Lung (tissue), 11 donors: ENCODE measurements at regions not wholly inside any gene's neighbourhood (a gene's known extent, or its start where the extent isn't known, plus 50 kb on each side); places are given as distances from the start of the nearest gene placed in this dataset.

ENCODE experiments used
- ATAC-seq: fragments of 200-7000 bp; cut with Tn5 transposase; one replicate; pipeline ENCODE4 v1.9.1; 2020; ENCODE audit warnings: moderate number of reproducible peaks; ENCODE audit not compliant: insufficient read depth, low FRiP score
- DNase-seq, 3 donors: peaks; one replicate each; pipeline ENCODE4 v3.0.0-alpha.2; 2013 to 2017
- H3K27ac ChIP-seq, 2 donors: one replicate each; pipeline ENCODE4 v1.5.1; 2013; ENCODE audit warnings: mild to moderate bottlenecking in 2 of 2, moderate library complexity in 2 of 2, control low read depth in 1 of 2, inconsistent platforms in 1 of 2, low read depth in 1 of 2, low read length in 1 of 2
- H3K27me3 ChIP-seq, 3 donors: one replicate each; pipeline ENCODE4 v1.5.1; 2013; ENCODE audit warnings: low read length in 2 of 3; ENCODE audit not compliant: control insufficient read depth in 3 of 3, insufficient read depth in 3 of 3
- H3K36me3 ChIP-seq, 4 donors: one replicate each; pipeline ENCODE4 v1.5.1; 2013; ENCODE audit warnings: low read length in 4 of 4, mild to moderate bottlenecking in 1 of 4, moderate library complexity in 1 of 4; ENCODE audit not compliant: control insufficient read depth in 4 of 4, insufficient read depth in 4 of 4
- H3K4me1 ChIP-seq, 5 donors: one replicate each; pipeline ENCODE4 v1.5.1; 2013; ENCODE audit warnings: low read length in 5 of 5, mild to moderate bottlenecking in 2 of 5, moderate library complexity in 1 of 5; ENCODE audit not compliant: control insufficient read depth in 5 of 5, insufficient read depth in 5 of 5
- H3K4me3 ChIP-seq: one replicate; pipeline ENCODE4 v1.5.1; 2013; ENCODE audit warnings: mild to moderate bottlenecking, control low read depth, moderate library complexity
- H3K9ac ChIP-seq, 2 donors: one replicate each; pipeline ENCODE4 v1.5.1; 2013; ENCODE audit warnings: low read length in 2 of 2, control low read depth in 1 of 2; ENCODE audit not compliant: insufficient read depth in 1 of 2
- H3K9me3 ChIP-seq, 4 donors: one replicate each; pipeline ENCODE4 v1.5.1; 2013; ENCODE audit warnings: low read length in 3 of 4, mild to moderate bottlenecking in 1 of 4, moderate library complexity in 1 of 4; ENCODE audit not compliant: control insufficient read depth in 4 of 4, insufficient read depth in 3 of 4
- WGBS, 2 donors: extraction: QIAGEN DNeasy Blood & Tissue Kit; methylation state at CpG; one replicate each; pipeline ENCODE4 v1.1.7; 2013; 5-methylcytosine and 5-hydroxymethylcytosine counted together
- TF ChIP-seq, protein P1 (sequence below): IDR thresholded peaks from 2 replicates; pipeline ENCODE4 v1.5.1; 2012; ENCODE audit warnings: mild to moderate bottlenecking; ENCODE audit errors: control extremely low read depth, extremely low read depth
- donor health status: control.
- donor health status: control.
- donor health status: Bipolar disorder and iron deficiency.
- donor health status: healthy.
- donor health status: DM: yes; HTN: yes; CAD: no.

GRCh38 chr12:30329281-30329680 lies 366.4 kb downstream of the IPO8 start:
- 65 to 77% methylated on average over 2 of the region's 2 CpGs for whole genome bisulfite sequencing, 2 donors
- no peak overlapping the region for H3K27ac ChIP-seq

GRCh38 chr12:30323008-30323407 lies 372.7 kb downstream of the IPO8 start:
- H3K9ac ChIP-seq = no peak overlapping the region
- H3K9me3 ChIP-seq = peaks cover 0 to 9% (median 3%) of the 10 kb centered on the region in 4 donors
- H3K27ac ChIP-seq = no peak overlapping the region
- no peaks in the 10 kb centered on the region for H3K36me3 ChIP-seq
- H3K4me3 ChIP-seq = no peak overlapping the region
- WGBS, 2 donors = 59 to 65% methylated on average over 4 of the region's 4 CpGs
- peaks cover 0 to 2% (median 0%) of the 10 kb centered on the region in 3 donors for H3K27me3 ChIP-seq
- no peaks in the 10 kb centered on the region for H3K4me1 ChIP-seq
- DNase-seq (no peak), ATAC-seq (no peak)
- TF ChIP-seq, protein P1, sequence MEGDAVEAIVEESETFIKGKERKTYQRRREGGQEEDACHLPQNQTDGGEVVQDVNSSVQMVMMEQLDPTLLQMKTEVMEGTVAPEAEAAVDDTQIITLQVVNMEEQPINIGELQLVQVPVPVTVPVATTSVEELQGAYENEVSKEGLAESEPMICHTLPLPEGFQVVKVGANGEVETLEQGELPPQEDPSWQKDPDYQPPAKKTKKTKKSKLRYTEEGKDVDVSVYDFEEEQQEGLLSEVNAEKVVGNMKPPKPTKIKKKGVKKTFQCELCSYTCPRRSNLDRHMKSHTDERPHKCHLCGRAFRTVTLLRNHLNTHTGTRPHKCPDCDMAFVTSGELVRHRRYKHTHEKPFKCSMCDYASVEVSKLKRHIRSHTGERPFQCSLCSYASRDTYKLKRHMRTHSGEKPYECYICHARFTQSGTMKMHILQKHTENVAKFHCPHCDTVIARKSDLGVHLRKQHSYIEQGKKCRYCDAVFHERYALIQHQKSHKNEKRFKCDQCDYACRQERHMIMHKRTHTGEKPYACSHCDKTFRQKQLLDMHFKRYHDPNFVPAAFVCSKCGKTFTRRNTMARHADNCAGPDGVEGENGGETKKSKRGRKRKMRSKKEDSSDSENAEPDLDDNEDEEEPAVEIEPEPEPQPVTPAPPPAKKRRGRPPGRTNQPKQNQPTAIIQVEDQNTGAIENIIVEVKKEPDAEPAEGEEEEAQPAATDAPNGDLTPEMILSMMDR = no peak

More at GRCh38 chr12:30329281-30329680, 366.4 kb downstream of the IPO8 start:
- no peak for ATAC-seq
- H3K9ac ChIP-seq = no peak overlapping the region
- TF ChIP-seq, protein P1 = no peak
- peaks cover 0 to 3% (median 0%) of the 10 kb centered on the region in 4 donors for H3K9me3 ChIP-seq
- no peaks in the 10 kb centered on the region for H3K27me3 ChIP-seq
- no peak for DNase-seq
- no peaks in the 10 kb centered on the region for H3K4me1 ChIP-seq
- no peaks in the 10 kb centered on the region for H3K36me3 ChIP-seq
- no peak overlapping the region for H3K4me3 ChIP-seq

GRCh38 chr12:30320561-30320960 lies 375.1 kb downstream of the IPO8 start:
- TF ChIP-seq, protein P1 = no peak

GRCh38 chr12:30314506-30315100 lies 381.1 kb downstream of the IPO8 start:
- Histone ChIP-seq H3K27ac (no peak overlapping the region), H3K4me1 (no peaks in the 10 kb centered on the region), H3K9ac (no peak overlapping the region), H3K36me3 (no peaks in the 10 kb centered on the region), H3K9me3 (peaks cover 0 to 10% (median 0%) of the 10 kb centered on the region in 4 donors), H3K27me3 (peaks cover 0 to 2% (median 0%) of the 10 kb centered on the region in 3 donors), H3K4me3 (no peak overlapping the region)
- TF ChIP-seq, protein P1 = no peak
- WGBS, 2 donors = 53 to 55% methylated on average over 5 of the region's 5 CpGs
- DNase-seq = no peak
- ATAC-seq = no peak

More at GRCh38 chr12:30320561-30320960, 375.1 kb downstream of the IPO8 start:
- Histone ChIP-seq H3K36me3 (no peaks in the 10 kb centered on the region), H3K4me3 (no peak overlapping the region), H3K9ac (no peak overlapping the region), H3K4me1 (no peaks in the 10 kb centered on the region), H3K27ac (no peak overlapping the region), H3K9me3 (peaks cover 0 to 11% (median 3%) of the 10 kb centered on the region in 4 donors), H3K27me3 (peaks cover 0 to 2% (median 0%) of the 10 kb centered on the region in 3 donors)
- WGBS, 2 donors = 90 to 94% methylated on average over 13 of the region's 13 CpGs
- ATAC-seq (no peak), DNase-seq (no peak)
